ENCODE measurements at regions not wholly inside any gene's neighbourhood (a gene's known extent, or its start where the extent isn't known, plus 50 kb on each side); places are given as distances from the start of the nearest gene placed in this dataset.

GRCh38 chr16:79349803-79350202 is 250.7 kb downstream of the MAF start:
- H3K79me2 ChIP-seq (ENCODE audit: control insufficient read depth, insufficient read depth, low read length) = no peaks in the 10 kb centered on the region
- DNase-seq (ENCODE audit: low read depth, low spot score) (no peak), FAIRE-seq (no peak)
- H3K27ac ChIP-seq (ENCODE audit: control insufficient read depth, insufficient read depth, low read length) = no peak overlapping the region
- dilution Hi-C loops (cut with MboI; ENCODE audit: extremely low pct_ligation_motif_present, low sequenced_read_pairs) = no loop called here
- TF ChIP-seq EZH2 (IDR thresholded peaks at IDR 0.05; ENCODE audit: low read length) = no peak
- TF ChIP-seq, protein P1, sequence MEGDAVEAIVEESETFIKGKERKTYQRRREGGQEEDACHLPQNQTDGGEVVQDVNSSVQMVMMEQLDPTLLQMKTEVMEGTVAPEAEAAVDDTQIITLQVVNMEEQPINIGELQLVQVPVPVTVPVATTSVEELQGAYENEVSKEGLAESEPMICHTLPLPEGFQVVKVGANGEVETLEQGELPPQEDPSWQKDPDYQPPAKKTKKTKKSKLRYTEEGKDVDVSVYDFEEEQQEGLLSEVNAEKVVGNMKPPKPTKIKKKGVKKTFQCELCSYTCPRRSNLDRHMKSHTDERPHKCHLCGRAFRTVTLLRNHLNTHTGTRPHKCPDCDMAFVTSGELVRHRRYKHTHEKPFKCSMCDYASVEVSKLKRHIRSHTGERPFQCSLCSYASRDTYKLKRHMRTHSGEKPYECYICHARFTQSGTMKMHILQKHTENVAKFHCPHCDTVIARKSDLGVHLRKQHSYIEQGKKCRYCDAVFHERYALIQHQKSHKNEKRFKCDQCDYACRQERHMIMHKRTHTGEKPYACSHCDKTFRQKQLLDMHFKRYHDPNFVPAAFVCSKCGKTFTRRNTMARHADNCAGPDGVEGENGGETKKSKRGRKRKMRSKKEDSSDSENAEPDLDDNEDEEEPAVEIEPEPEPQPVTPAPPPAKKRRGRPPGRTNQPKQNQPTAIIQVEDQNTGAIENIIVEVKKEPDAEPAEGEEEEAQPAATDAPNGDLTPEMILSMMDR (optimal IDR thresholded peaks at IDR 0.05 in 1 of 3, IDR thresholded peaks at IDR 0.05 in 1 of 3, conservative IDR thresholded peaks at IDR 0.05 in 1 of 3; ENCODE audit: extremely low read depth in 1 of 3, insufficient read depth in 2 of 3, low read length in 3 of 3) = no peak
- no peaks in the 10 kb centered on the region for H4K20me1 ChIP-seq (ENCODE audit: control insufficient read depth, extremely low read depth, insufficient read depth, low read length)
- no peak overlapping the region for H3K4me3 ChIP-seq (ENCODE audit: control insufficient read depth in 2 of 3, extremely low read depth in 1 of 3, insufficient read depth in 2 of 3, low read depth in 1 of 3, low read length in 3 of 3)
- no peaks in the 10 kb centered on the region for H3K36me3 ChIP-seq (ENCODE audit: control insufficient read depth in 2 of 2, extremely low read depth in 1 of 2, insufficient read depth in 2 of 2, low read length in 2 of 2)
- no peaks in the 10 kb centered on the region for H3K4me1 ChIP-seq (ENCODE audit: control insufficient read depth, extremely low read depth, insufficient read depth, low read length)
- H3K9me1 ChIP-seq (ENCODE audit: control insufficient read depth, extremely low read depth, insufficient read depth, low read length) = no peaks in the 10 kb centered on the region
- H3K9ac ChIP-seq (ENCODE audit: control insufficient read depth, extremely low read depth, insufficient read depth, low read length) = no peak overlapping the region
- no peak overlapping the region for H2AFZ ChIP-seq (ENCODE audit: control insufficient read depth, low read length)
- H3K9me3 ChIP-seq (ENCODE audit: control insufficient read depth, low read depth, low read length) = no peaks in the 10 kb centered on the region
- peaks cover 3% of the 10 kb centered on the region for H3K27me3 ChIP-seq (ENCODE audit: control insufficient read depth, extremely low read depth, insufficient read depth, low read length)
- H3K4me2 ChIP-seq (ENCODE audit: control insufficient read depth, extremely low read depth, insufficient read depth, low read depth, low read length) = no peak overlapping the region

- TF ChIP-seq EZH2 (IDR thresholded peaks at IDR 0.05; ENCODE audit: low read length) = no peak
- TF ChIP-seq, protein P1 (optimal IDR thresholded peaks at IDR 0.05 in 1 of 3, IDR thresholded peaks at IDR 0.05 in 1 of 3, conservative IDR thresholded peaks at IDR 0.05 in 1 of 3; ENCODE audit: extremely low read depth in 1 of 3, insufficient read depth in 2 of 3, low read length in 3 of 3) = no peak
- Histone ChIP-seq H3K36me3 (ENCODE audit: control insufficient read depth in 2 of 2, extremely low read depth in 1 of 2, insufficient read depth in 2 of 2, low read length in 2 of 2) (no peaks in the 10 kb centered on the region), H3K4me1 (ENCODE audit: control insufficient read depth, extremely low read depth, insufficient read depth, low read length) (no peaks in the 10 kb centered on the region), H3K4me3 (ENCODE audit: control insufficient read depth in 2 of 3, extremely low read depth in 1 of 3, insufficient read depth in 2 of 3, low read depth in 1 of 3, low read length in 3 of 3) (no peak overlapping the region), H3K27me3 (ENCODE audit: control insufficient read depth, extremely low read depth, insufficient read depth, low read length) (no peaks in the 10 kb centered on the region), H2AFZ (ENCODE audit: control insufficient read depth, low read length) (no peak overlapping the region), H3K9ac (ENCODE audit: control insufficient read depth, extremely low read depth, insufficient read depth, low read length) (no peak overlapping the region), H3K9me3 (ENCODE audit: control insufficient read depth, low read depth, low read length) (no peaks in the 10 kb centered on the region), H3K9me1 (ENCODE audit: control insufficient read depth, extremely low read depth, insufficient read depth, low read length) (no peaks in the 10 kb centered on the region), H4K20me1 (ENCODE audit: control insufficient read depth, extremely low read depth, insufficient read depth, low read length) (no peaks in the 10 kb centered on the region), H3K79me2 (ENCODE audit: control insufficient read depth, insufficient read depth, low read length) (no peaks in the 10 kb centered on the region), H3K27ac (ENCODE audit: control insufficient read depth, insufficient read depth, low read length) (no peak overlapping the region), H3K4me2 (ENCODE audit: control insufficient read depth, extremely low read depth, insufficient read depth, low read depth, low read length) (no peak overlapping the region)
- DNase-seq (ENCODE audit: low read depth, low spot score) (no peak), FAIRE-seq (no peak)
- dilution Hi-C loops (cut with MboI; ENCODE audit: extremely low pct_ligation_motif_present, low sequenced_read_pairs) = no loop called here
Observed at GRCh38 chr16:79348521-79349306, 251.8 kb downstream of the MAF start.

All from keratinocyte (primary cell).